CD14-positive monocyte (primary cell): ENCODE measurements at regions not wholly inside any gene's neighbourhood (a gene's known extent, or its start where the extent isn't known, plus 50 kb on each side); places are given as distances from the start of the nearest gene placed in this dataset.

Experiments used
- DNase-seq, 3 donors: peaks; one replicate each; pipeline ENCODE4 v3.0.0-alpha.2; 2011 to 2022
- H2AFZ ChIP-seq: 2 replicates; pipeline ENCODE4 v1.6.0; 2012; ENCODE audit warnings: mild to moderate bottlenecking, low read depth, low read length, inconsistent platforms; ENCODE audit not compliant: insufficient read depth, poor library complexity, severe bottlenecking
- H3K27ac ChIP-seq, 2 donors: 1 replicate in 1 of 2; 2 replicates in 1 of 2; pipeline ENCODE4 v1.5.1; 2012 to 2013; ENCODE audit warnings: low read length in 2 of 2, control low read depth in 1 of 2, inconsistent platforms in 1 of 2, low read depth in 1 of 2, mild to moderate bottlenecking in 1 of 2
- H3K27me3 ChIP-seq, 2 donors: one replicate each; pipeline versions ENCODE4 v1.6.0 to v1.6.1; 2011 to 2013; ENCODE audit warnings: low read length in 2 of 2; ENCODE audit not compliant: control insufficient read depth in 2 of 2, insufficient read depth in 2 of 2
- H3K36me3 ChIP-seq, 2 donors: replicated peaks in 1 of 2; 1 replicate in 1 of 2; 2 replicates in 1 of 2; pipeline versions ENCODE4 v1.5.1 to v1.6.1; 2012 to 2013; ENCODE audit warnings: low read length in 2 of 2, control low read depth in 1 of 2, inconsistent platforms in 1 of 2, mild to moderate bottlenecking in 1 of 2; ENCODE audit not compliant: insufficient read depth in 2 of 2, control insufficient read depth in 1 of 2
- H3K4me1 ChIP-seq, 2 donors: 1 replicate in 1 of 2; 2 replicates in 1 of 2; pipeline versions ENCODE4 v1.5.1 to v1.6.1; 2012 to 2013; ENCODE audit warnings: low read length in 2 of 2, control low read depth in 1 of 2, inconsistent platforms in 1 of 2, mild to moderate bottlenecking in 1 of 2, moderate library complexity in 1 of 2; ENCODE audit not compliant: insufficient read depth in 2 of 2, control insufficient read depth in 1 of 2
- H3K4me2 ChIP-seq: replicated peaks from 2 replicates; pipeline ENCODE3; 2012; ENCODE audit warnings: low read length, moderate library complexity, mild to moderate bottlenecking; ENCODE audit not compliant: poor library complexity, severe bottlenecking; ENCODE audit errors: extremely low read depth
- H3K4me3 ChIP-seq, 3 experiments: fragments of 200-600 bp in 1 of 3; sonication (generic) in 1 of 3; replicated peaks in 1 of 3; 1 replicate in 2 of 3; 2 replicates in 1 of 3; pipeline ENCODE4 v1.5.1; 2011 to 2013; ENCODE audit warnings: low read length in 3 of 3, mild to moderate bottlenecking in 3 of 3, control low read depth in 2 of 3, low read depth in 2 of 3, inconsistent platforms in 1 of 3, moderate library complexity in 1 of 3
- H3K79me2 ChIP-seq: 2 replicates; pipeline ENCODE4 v1.6.0; 2012; ENCODE audit warnings: mild to moderate bottlenecking, control low read depth, inconsistent platforms, low read length, moderate library complexity; ENCODE audit not compliant: insufficient read depth
- H3K9ac ChIP-seq: 2 replicates; pipeline ENCODE4 v1.6.0; 2017; ENCODE audit warnings: low read length, mild to moderate bottlenecking; ENCODE audit not compliant: insufficient read depth, poor library complexity, severe bottlenecking
- H3K9me3 ChIP-seq, 2 donors: replicated peaks in 1 of 2; 1 replicate in 1 of 2; 2 replicates in 1 of 2; pipeline versions ENCODE4 v1.5.1 to v1.6.1; 2012 to 2013; ENCODE audit warnings: low read length in 2 of 2, control low read depth in 1 of 2; ENCODE audit not compliant: control insufficient read depth in 1 of 2, insufficient read depth in 1 of 2
- H4K20me1 ChIP-seq: 2 replicates; pipeline ENCODE4 v1.6.0; 2012; ENCODE audit warnings: mild to moderate bottlenecking, low read length, control low read depth, moderate library complexity; ENCODE audit not compliant: insufficient read depth
- H3K27ac Mint-ChIP-seq, 7 donors: one replicate each; pipeline ENCODE4 v1.8.0; 2020; ENCODE audit warnings: mild to moderate bottlenecking in 7 of 7, mixed read lengths in 7 of 7, moderate library complexity in 6 of 7, inconsistent platforms in 2 of 7
- H3K27me3 Mint-ChIP-seq, 3 donors: one replicate each; pipeline ENCODE4 v1.8.0; 2021 to 2022; ENCODE audit warnings: low read depth in 3 of 3, mild to moderate bottlenecking in 3 of 3, mixed read lengths in 3 of 3, moderate library complexity in 3 of 3, inconsistent platforms in 1 of 3
- H3K36me3 Mint-ChIP-seq, 2 donors: one replicate each; pipeline ENCODE4 v1.8.0; 2020; ENCODE audit warnings: mixed read lengths in 2 of 2, inconsistent platforms in 1 of 2, mild to moderate bottlenecking in 1 of 2
- H3K4me1 Mint-ChIP-seq: one replicate; pipeline ENCODE4 v1.8.0; 2020; ENCODE audit warnings: mild to moderate bottlenecking, mixed read lengths
- H3K4me3 Mint-ChIP-seq, 2 donors: one replicate each; pipeline ENCODE4 v1.8.0; 2020; ENCODE audit warnings: mild to moderate bottlenecking in 2 of 2, mixed read lengths in 2 of 2, moderate library complexity in 1 of 2
- H3K9me3 Mint-ChIP-seq, 7 donors: one replicate each; pipeline ENCODE4 v1.8.0; 2020 to 2022; ENCODE audit warnings: mixed read lengths in 7 of 7, mild to moderate bottlenecking in 6 of 7, moderate library complexity in 6 of 7, inconsistent platforms in 2 of 7
- CTCF ChIP-seq: fragments of 200-600 bp; IDR thresholded peaks from one replicate; pipeline ENCODE4 v1.8.0; 2022; ENCODE audit warnings: antibody characterized with exemption, mild to moderate bottlenecking
- WGBS: methylation state at CpG from one replicate; pipeline ENCODE4 v1.1.5; 2013; ENCODE audit warnings: missing lambda C conversion rate; ENCODE audit not compliant: insufficient coverage; 5-methylcytosine and 5-hydroxymethylcytosine counted together
- intact Hi-C, 2 donors: fragments of 100-400 bp; cut with micrococcal nuclease; formaldehyde crosslinking; loops; one replicate each; pipeline versions ENCODE4 v1.15.0 to v1.15.1; 2023

- Mint-ChIP-seq H3K4me3 (no peak overlapping the region), H3K4me1 (no peaks in the 10 kb centered on the region), H3K9me3 (peaks cover 7 to 24% (median 17%) of the 10 kb centered on the region in 7 donors), H3K27me3 (peaks cover 0 to 3% (median 1%) of the 10 kb centered on the region in 3 donors), H3K27ac (no peak overlapping the region), H3K36me3 (no peaks in the 10 kb centered on the region)
- no peak for DNase-seq
- intact Hi-C loops = no loop called here
- Histone ChIP-seq H4K20me1 (no peaks in the 10 kb centered on the region), H3K79me2 (no peaks in the 10 kb centered on the region), H3K9me3 (peaks cover 0 to 8% of the 10 kb centered on the region in 2 donors), H3K4me3 (no peak overlapping the region), H3K27ac (no peak overlapping the region), H3K9ac (no peak overlapping the region), H3K36me3 (no peaks in the 10 kb centered on the region), H3K27me3 (no peaks in the 10 kb centered on the region), H3K4me1 (no peaks in the 10 kb centered on the region), H2AFZ (no peak overlapping the region), H3K4me2 (no peak overlapping the region)
- WGBS = 90% methylated on average over 2 of the region's 3 CpGs
- TF ChIP-seq CTCF = no peak
Observed at GRCh38 chr4:128690011-128690410, 119.5 kb upstream of the JADE1 start.

GRCh38 chr4:128688846-128689437, 120.6 kb upstream of the JADE1 start:
- Histone ChIP-seq H3K79me2 (no peaks in the 10 kb centered on the region), H3K4me2 (no peak overlapping the region), H4K20me1 (no peaks in the 10 kb centered on the region), H3K27ac (no peak overlapping the region), H2AFZ (no peak overlapping the region), H3K4me3 (no peak overlapping the region), H3K9ac (no peak overlapping the region), H3K27me3 (no peaks in the 10 kb centered on the region), H3K36me3 (no peaks in the 10 kb centered on the region), H3K4me1 (no peaks in the 10 kb centered on the region), H3K9me3 (peaks cover 0 to 8% of the 10 kb centered on the region in 2 donors)
- no peak overlapping the region for H3K4me3 Mint-ChIP-seq
- no peak for DNase-seq
- H3K4me1 Mint-ChIP-seq = no peaks in the 10 kb centered on the region
- H3K27ac Mint-ChIP-seq = no peak overlapping the region
- intact Hi-C loops = no loop called here
- no peak for TF ChIP-seq CTCF
- H3K9me3 Mint-ChIP-seq = peaks cover 7 to 25% (median 16%) of the 10 kb centered on the region in 7 donors
- H3K36me3 Mint-ChIP-seq = no peaks in the 10 kb centered on the region
- 100% methylated on average over 1 of the region's 3 CpGs for WGBS
- H3K27me3 Mint-ChIP-seq = peaks cover 0 to 3% (median 0%) of the 10 kb centered on the region in 3 donors
